OCI-LY1 (cell line): ENCODE measurements at regions not wholly inside any gene's neighbourhood (a gene's known extent, or its start where the extent isn't known, plus 50 kb on each side); places are given as distances from the start of the nearest gene placed in this dataset.

ENCODE experiments used
- EZH2 ChIP-seq: fragments of 200-600 bp; sonication (generic), shearing (Covaris generic); IDR thresholded peaks from 2 replicates; pipeline ENCODE4 v1.8.0; 2017; ENCODE audit warnings: borderline replicate concordance, mixed run types, mild to moderate bottlenecking, antibody characterized with exemption, low read length, moderate library complexity, mixed read lengths
- TF ChIP-seq, protein P1 (sequence below): fragments of 200-600 bp; sonication (generic), shearing (Covaris generic); IDR thresholded peaks from 2 replicates; pipeline ENCODE4 v1.5.1; 2017; ENCODE audit warnings: mild to moderate bottlenecking, antibody characterized with exemption, low read length, moderate library complexity, mixed read lengths

DNA sequence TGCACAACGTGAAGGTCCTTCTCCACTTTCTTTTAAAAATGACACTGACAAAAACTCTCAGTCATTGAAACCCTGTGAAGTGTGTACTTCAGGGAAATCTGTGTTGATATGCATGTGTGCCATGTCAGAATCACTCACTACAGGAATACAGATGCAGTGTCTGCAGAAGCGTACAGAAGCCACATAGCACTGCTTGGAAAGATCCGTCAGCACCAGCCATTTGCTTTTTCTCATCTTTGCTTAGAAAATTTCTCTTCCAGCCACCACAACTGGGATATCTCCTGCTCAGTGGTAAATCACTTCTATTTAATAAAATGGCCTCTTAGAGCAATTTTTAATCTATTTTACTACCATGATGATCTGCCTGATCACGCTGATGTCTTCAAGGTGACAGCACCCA is 91.3 kb upstream of the ARHGEF26 start:
- TF ChIP-seq, protein P1, sequence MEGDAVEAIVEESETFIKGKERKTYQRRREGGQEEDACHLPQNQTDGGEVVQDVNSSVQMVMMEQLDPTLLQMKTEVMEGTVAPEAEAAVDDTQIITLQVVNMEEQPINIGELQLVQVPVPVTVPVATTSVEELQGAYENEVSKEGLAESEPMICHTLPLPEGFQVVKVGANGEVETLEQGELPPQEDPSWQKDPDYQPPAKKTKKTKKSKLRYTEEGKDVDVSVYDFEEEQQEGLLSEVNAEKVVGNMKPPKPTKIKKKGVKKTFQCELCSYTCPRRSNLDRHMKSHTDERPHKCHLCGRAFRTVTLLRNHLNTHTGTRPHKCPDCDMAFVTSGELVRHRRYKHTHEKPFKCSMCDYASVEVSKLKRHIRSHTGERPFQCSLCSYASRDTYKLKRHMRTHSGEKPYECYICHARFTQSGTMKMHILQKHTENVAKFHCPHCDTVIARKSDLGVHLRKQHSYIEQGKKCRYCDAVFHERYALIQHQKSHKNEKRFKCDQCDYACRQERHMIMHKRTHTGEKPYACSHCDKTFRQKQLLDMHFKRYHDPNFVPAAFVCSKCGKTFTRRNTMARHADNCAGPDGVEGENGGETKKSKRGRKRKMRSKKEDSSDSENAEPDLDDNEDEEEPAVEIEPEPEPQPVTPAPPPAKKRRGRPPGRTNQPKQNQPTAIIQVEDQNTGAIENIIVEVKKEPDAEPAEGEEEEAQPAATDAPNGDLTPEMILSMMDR: no peak
- TF ChIP-seq EZH2: no peak
